Renal cortical epithelial cell (primary cell): ENCODE measurements at regions not wholly inside any gene's neighbourhood (a gene's known extent, or its start where the extent isn't known, plus 50 kb on each side); places are given as distances from the start of the nearest gene placed in this dataset.

Experiments
- DNase-seq: peaks from one replicate; pipeline ENCODE4 v3.0.0-alpha.2; 2011; ENCODE audit warnings: low read depth

- DNase-seq: no peak
These were observed 119.8 kb upstream of the SLC25A33 start for GRCh38 chr1:9419369-9420041.

DNA sequence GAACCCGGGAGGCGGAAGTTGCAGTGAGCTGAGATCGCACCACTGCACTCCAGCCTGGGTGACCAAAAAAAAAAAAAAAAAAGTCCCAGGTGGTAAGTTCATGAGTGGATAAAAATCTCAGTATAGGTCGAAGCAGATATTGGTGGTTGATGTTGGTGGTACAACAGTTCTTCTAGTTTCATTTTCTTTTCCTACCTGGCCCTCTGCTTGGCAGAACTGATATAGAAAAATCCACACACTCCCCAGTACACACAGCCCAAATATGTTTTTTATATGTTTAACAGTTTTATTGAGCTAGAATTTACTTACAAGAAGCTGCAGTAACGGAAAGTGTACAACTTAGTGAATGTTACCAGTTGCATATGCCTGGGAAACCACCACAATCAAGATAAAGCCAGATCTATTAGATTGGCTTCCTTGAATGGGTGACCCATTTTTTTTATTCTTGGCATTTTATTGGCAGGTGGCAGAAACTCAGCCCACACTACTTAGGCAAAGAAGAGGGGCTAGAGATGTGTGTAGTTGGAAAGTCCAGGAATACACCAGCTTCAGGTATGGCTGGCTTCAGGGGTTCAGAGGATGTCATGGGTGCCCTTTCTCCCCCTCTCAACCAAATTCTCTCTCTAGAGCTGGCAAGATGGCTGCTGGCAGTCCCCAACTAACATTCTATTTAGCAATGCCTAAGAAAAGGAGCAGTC, 118.3 kb upstream of the SLC25A33 start:
- no peak for DNase-seq

- no peak for DNase-seq
These were observed 117.8 kb upstream of the SLC25A33 start for GRCh38 chr1:9421533-9421873.

GRCh38 chr1:9422321-9422720, 116.9 kb upstream of the SLC25A33 start:
- no peak for DNase-seq

DNA sequence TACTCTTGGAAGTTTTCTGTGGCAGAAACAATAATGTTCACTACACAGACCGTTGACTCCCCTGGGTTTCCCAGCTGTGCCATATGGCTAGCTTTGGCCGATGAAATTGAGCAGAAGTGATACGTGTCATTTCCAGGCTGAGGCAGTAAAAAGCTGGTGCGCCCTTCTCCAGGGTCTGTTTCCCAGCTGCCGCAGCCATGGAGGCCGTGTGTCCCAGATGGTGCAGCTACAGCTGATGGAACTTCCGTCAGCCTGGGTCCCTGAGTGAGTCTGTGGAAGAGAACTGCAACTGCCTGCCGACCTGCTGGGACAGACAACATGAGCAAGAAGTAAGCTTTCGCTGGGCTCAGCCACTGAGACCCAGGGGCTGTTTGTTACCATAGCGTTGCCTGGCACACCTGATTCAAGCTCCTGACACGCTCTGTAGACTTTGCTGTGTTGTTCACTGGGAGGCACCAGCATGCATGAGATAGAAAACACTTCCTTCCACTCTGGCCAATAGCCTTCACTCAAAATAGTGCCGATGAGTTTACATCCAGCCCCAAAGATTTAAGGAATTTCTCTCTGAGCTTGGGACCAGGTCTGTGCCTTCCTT, 116.3 kb upstream of the SLC25A33 start:
- no peak for DNase-seq

GRCh38 chr1:9424261-9424660, 115.0 kb upstream of the SLC25A33 start:
- no peak for DNase-seq

GRCh38 chr1:9425859-9426258, 113.4 kb upstream of the SLC25A33 start:
- DNase-seq: no peak

GRCh38 chr1:9426291-9426711, 113.0 kb upstream of the SLC25A33 start:
- DNase-seq: no peak

DNA sequence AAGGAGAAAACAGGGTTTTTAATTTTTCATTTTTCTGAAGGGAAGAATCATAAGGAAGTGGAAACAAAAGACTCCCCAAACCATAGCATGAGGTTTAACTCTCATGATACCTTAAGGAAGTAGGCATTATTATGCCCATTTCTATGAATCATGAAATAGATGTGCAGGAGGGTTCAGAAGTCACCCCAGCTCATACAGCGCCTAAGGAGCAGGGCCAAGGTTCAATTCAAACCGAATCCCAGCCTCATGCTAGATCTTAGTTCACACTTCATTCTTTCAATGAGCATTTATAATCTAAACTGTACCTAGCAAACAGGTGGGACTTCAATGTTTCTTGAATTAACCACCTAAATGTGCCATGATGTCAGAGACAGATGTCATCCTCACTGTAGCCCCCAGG, 111.9 kb upstream of the SLC25A33 start:
- no peak for DNase-seq

DNA sequence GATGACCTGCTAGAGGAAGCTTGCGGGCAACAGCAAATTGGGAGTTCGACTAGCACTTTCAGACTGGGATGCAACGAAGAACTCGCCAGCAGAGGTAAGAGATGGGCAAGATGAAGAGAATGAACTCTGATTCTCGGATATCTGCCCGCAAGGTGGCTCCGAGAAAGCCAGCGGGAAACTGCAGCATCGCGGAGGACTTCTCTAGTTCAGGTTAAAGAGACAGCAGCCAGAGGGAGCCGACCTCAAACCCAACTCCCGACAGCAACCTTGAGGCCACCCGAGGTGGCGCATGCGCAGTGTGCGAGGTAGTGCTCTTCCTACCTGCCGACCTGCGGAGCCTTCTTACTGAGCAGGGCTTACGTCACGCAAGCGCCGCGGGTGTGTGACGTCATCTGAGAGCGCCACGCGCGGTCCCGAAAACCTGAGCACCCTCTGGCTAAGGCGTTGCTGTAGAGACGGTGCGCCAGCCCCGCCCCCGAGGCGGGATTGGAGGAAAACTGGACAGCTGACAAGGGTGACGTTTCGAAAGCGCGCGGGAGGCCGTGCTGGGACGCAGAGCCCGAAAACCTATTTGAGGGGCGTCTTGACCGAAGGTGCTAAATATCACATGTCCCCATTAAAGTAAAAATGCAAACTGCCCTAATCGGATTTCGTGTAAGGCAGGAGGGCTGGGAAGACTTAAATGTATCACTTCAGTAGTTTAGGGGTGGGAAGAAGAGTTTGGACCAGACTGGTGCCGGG, 110.5 kb upstream of the SLC25A33 start:
- peak; percentile 98 for DNase-seq

- DNase-seq: no peak
These were observed 109.9 kb upstream of the SLC25A33 start for GRCh38 chr1:9429342-9429711.

- DNase-seq: no peak
These were observed 104.8 kb upstream of the SLC25A33 start for GRCh38 chr1:9434247-9435152.

GRCh38 chr1:9435153-9435636, 104.1 kb upstream of the SLC25A33 start:
- no peak for DNase-seq

DNA sequence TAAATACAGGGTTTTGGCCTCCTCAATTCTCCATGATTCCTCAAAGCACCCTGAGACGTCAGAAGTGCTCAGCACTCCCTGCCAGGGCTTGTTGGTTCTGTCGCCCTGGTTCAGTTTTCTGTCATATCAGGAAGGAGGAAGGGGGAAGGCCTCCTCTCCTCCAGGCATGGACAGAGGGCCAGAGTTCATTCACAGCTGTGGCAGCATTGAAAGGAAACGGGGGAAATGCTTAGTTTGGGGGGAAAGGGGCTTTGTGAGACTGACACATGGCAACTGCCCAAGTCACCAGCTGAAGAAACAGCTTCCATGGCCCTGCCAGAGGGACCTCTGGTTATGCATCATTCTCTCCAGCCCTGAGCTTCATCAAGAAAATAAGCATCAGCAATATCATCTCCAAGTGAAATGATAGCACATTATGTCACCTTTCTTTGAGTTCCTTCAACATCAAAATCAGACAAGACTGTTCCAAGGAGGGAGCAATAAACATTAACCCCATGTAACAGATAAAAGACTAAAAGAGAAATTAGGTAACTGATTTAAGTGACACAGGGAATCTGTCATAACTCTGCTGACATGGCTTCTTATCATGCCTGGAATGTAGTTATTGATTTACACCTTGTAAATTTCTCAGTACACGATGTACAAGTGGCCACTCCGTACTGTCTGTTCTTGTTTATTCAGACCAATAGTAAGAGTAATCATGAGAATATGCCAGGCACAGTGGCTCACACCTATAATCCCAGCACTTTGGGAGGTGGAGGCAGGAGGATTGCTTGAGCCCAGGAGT, 103.2 kb upstream of the SLC25A33 start:
- DNase-seq: peak; percentile 87

DNA sequence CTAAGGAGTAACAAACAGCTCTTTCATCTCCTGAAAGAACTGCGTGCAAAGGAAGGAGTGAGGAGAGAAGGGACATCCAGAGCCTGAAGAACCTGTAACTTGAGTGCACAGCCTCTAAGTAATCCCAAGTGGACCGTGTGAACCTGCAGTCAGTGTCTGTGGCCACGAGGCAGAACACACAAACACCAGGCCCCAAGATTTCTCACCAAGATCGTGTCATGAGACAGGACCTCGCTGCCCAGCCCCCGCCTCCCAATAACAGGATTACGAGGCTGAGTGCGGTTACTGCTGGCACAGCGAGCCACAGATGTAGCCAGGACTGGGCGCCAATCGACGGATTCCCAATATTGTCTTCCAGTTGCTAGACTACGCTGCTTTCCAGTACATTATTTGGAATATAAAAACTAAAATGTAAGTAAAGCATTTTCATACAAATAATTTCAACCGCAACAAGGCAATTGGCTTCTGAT, 101.3 kb upstream of the SLC25A33 start:
- peak; percentile 62 for DNase-seq

DNA sequence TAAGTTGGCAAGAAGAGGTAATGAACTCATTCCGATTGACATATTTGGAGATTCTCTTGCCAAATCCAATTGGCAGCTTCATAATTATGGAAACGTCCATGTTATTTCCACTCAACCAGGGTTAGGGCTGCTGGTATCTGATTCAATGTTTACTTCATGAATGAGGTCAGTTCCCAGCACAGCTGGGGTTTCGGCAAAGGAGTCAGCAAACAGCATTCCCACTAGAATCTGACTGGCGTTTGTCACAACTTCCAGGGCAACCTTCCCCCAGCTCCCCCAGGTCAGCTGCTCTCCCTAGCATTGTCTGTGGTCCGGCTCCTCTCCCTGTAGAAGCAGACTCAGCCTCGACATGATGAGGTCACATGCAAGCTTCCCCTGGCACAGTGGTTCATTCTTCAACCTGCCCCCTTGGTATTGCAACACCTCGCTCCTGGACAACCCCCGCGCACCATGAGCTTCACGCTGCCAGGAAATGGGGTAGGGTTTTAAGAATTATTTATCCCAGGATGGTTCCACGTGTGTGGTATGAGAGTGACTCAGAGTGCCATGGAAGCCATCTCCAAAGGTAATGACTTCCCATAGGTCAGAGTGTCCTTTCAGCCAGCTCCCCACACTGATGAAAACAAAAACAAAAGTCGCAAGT, 100.7 kb upstream of the SLC25A33 start:
- DNase-seq: peak; percentile 99

- DNase-seq: peak; percentile 49
These were observed 100.0 kb upstream of the SLC25A33 start for GRCh38 chr1:9439074-9439761.

DNA sequence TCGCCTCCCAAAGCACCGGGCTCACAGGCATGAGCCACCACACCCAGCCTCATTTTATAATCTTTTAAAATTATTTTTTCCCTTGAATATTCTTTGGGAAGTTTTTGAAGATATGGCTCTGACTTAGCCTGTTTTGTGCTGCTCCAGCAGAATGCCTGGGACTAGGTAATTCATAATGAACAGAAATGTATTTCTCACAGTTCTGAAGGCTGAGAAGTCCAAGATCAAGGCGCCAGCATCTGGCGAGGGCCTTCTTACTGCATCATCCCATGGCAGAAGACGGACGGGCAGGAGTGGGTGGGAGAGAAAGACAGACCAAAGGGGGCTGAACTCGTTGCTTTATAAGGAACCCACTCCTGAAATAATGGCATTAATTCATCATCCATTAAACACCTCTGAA, 99.0 kb upstream of the SLC25A33 start:
- DNase-seq: no peak

DNA sequence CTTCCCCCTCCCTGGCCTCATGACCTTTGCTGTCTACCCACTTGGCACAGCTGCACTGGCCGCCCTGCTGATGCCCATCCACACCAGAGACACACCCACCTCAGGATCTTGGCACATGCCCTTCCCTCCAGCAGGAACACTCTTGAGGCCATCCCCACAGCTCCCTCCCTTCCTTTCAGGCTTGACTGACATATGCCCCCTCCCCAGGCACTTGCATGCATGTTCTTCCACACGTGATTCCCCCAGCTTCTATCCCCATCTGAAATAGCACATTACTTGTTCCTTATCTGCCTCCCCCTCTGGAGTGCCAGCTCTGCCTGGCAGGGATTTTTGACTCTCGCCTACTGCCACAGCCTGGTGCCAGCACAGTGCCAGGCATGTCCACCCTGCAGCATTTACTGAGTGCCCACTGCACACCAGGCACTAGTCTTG, 98.5 kb upstream of the SLC25A33 start:
- no peak for DNase-seq
